NCI-H510A treated with DMSO at 0.1 percent for 48 hours (cell line): ENCODE measurements at regions not wholly inside any gene's neighbourhood (a gene's known extent, or its start where the extent isn't known, plus 50 kb on each side); places are given as distances from the start of the nearest gene placed in this dataset.

Experiments used
- DNase-seq: peaks from one replicate; lab custom pipeline; 2025; lab: John Stamatoyannopoulos, UW

DNA sequence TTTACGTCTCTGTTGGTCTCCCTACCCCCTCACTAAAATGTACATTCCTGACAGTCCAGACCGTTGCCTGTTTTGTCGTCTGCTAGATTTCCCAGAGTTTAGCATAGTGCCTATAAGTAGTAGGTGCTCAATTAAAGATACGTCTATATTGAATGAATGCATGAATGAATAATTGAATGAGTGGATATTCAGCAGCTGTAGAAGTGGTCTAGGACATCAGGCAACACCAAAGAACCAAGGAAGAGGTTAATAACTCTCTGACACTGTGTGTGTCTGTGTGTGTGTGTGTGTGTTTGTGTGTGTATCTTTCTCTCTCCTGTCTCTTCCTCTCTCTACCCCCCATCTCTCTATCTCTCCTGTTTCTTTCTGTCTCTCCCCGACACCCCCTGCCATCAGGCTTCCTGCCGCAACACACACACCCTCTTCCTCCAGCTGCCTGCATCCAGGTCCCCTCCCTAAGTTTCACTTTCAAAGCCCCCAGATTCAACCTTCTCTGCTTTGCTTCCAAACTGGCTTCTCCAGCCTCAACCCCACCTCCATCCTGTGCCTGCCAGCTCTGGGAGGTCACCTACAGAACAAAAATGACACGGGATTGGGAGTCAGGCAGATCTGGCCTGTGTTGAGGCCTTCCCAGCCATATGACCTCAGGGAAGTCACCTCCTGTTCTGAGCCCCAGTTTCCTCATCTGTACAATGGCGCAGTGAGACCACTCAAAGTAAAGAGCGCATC is 119.9 kb upstream of the NCOR2 start:
- no peak for DNase-seq

GRCh38 chr12:124686370-124687173 is 119.2 kb upstream of the NCOR2 start:
- no peak for DNase-seq

- no peak for DNase-seq
These were observed 118.4 kb upstream of the NCOR2 start for GRCh38 chr12:124685689-124686369.

DNA sequence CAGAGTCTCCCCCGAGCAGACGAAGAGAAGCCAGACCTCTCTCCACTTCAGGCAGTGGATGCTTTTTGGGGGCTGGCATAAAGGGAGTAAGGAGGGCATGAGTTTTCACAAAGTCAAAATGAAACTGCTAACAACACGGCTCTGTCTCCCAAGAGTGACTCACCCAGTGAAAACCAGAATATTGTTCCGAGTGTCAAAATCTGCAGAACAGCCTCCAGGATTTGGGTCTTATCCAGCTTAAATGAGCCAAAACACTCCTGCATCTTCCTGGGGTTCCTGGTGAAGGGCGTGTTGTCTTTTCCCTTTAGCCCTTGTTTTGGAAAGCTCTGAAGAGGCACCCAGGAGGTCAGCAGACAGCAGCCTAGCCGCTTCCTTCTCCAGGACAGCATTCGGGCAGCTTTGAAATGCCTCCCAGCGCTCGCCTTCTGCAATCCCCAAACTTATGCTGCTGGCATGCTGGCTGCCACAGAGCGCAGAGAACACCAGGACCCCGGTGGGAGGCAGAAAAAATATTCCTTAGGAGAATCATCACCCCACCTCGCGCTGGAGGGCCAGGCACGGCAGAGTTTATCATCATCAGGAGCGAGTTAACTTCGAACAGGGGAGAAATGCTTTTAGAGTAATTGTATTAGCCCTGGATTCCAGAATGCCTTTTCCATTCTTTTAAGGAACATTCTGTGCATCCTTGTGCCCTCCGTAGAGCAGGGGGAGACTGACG is 117.7 kb upstream of the NCOR2 start:
- DNase-seq = no peak

DNA sequence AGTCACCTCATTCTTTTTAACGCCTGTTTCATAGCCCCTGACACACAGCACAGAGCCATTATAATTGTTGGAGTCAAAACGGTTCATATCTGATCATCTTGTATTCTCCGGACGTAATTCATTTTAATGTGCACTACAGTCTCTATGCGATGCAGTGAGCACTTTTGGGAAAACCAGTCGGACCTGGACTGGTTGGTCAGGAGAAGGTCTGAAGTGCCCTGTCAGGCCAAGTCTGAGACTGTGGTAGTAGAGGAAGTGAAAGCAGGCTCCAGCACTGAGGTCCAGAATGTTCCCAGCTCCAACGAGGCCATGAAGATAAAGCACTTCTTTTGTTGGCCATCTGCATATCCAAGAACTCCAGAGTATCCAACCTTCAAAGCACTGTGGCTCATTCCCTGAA is 117.1 kb upstream of the NCOR2 start:
- no peak for DNase-seq

DNA sequence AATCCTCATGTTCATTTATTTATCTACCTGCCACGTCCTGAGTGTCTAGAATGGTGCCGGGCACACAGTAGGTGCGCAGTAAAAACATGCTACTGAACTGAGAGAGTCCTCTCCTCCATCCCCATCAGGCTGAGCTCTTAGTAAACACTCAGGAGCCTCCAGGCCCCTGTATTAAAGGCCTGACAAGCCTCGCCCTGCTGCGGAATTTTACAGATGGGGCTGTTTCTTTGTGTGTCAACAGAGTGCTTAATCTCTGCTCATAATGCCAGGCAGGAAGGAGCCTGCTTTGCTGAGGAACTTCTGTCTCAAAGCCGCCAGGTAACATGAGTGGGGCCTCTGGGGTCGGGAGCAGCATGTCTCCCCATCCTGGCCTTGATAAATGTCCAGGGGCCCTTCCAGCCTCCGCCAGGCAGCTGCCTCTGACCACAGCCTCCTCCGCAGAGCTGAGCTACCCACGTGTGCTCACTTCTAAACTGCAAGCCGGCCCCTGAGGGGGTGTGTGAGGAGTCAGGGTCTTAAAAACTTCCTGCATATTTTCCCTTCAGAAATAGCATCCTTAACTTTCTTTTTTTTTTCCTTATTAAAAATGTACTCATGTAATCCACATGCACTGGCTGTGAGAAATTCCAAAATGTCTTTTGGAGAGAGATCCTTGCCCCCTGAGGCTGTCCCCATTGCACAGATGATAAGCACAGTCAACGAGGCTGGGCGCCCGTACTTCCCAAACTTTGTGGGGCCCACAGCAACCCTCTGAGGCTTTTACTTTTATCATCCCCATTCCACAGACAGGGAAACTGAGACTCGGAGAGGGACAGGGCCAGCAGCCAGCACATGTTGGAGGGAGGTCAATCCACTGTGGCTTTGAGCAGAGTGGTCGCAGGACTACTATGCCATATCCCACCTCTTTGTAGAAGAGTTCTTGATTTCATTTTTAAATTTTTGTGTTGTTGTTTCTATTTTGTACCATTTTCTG is 116.0 kb upstream of the NCOR2 start:
- DNase-seq = no peak

- DNase-seq = no peak
These were observed 115.2 kb upstream of the NCOR2 start for GRCh38 chr12:124682425-124683151.

DNA sequence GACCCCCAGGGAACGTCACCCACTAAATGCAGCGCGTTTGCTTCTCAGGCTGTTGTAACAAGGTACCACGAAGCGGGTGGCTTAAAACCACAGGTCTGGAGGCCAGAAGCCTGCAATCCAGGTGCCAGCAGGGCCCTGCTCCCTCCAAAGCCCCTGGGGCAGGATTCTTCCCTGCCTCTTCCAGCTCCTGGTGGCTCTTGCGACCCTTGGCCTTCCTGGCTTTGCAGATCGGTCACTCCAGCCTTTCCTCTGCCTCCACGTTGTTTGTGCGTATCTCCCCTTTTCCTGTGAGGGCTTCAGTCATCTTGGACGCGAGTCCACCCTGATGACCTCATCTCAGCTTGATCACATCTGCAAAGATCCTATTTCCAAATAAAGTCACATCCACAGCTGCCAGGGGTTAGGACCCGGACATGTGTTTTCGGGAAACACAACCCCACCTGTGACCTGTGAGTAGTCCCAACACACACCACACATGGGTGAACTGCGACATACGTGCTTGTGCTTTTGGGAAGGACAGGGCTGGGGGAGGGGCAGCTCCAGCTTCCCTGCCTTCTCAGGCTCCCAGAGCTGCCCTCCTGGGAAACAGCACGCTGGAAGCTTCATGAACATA is 114.5 kb upstream of the NCOR2 start:
- DNase-seq = no peak

- no peak for DNase-seq
These were observed 113.7 kb upstream of the NCOR2 start for GRCh38 chr12:124680863-124681778.

DNA sequence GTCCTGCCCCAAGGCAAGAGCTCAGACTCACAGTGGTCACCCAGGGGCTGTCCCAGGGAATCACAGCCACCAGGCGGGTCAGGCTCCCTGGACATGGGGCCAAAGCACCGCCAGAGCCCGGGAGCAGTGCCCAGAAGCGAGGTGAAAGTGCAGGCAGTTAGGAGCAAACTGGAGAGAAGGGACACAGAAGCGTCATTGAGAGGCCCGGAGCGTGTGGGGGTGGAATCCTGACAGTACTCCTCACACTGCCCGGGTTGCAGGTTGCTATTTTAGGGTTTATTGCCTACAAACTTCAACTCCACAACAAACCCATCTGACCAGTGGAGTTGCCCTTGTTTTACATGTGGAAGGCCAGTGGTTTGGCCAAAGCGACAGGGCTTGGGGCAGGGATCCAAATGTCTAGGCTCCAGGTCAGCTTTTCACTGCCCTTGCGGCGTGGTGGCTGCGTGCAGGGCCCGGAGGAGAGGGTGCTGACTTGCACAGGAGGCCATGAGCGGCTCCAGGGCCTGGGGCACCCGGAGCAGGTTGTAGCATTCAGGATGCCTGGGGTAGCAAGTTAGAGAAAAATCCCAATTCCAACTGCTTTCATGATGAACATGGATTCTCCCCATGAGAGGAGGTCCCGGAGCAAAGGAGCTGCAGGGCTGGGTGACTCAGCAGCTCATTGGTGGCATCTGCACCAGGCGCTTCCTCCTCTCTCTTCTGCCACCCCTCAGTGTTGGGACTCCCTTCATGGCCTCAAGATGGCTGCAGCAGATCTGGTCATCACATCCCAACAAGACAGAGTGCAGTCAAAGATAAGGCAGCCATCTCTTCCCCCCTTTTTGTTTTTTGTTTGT is 112.3 kb upstream of the NCOR2 start:
- DNase-seq = no peak

GRCh38 chr12:124679047-124679446 is 111.6 kb upstream of the NCOR2 start:
- no peak for DNase-seq

- DNase-seq = no peak
These were observed 111.0 kb upstream of the NCOR2 start for GRCh38 chr12:124678421-124678893.

DNA sequence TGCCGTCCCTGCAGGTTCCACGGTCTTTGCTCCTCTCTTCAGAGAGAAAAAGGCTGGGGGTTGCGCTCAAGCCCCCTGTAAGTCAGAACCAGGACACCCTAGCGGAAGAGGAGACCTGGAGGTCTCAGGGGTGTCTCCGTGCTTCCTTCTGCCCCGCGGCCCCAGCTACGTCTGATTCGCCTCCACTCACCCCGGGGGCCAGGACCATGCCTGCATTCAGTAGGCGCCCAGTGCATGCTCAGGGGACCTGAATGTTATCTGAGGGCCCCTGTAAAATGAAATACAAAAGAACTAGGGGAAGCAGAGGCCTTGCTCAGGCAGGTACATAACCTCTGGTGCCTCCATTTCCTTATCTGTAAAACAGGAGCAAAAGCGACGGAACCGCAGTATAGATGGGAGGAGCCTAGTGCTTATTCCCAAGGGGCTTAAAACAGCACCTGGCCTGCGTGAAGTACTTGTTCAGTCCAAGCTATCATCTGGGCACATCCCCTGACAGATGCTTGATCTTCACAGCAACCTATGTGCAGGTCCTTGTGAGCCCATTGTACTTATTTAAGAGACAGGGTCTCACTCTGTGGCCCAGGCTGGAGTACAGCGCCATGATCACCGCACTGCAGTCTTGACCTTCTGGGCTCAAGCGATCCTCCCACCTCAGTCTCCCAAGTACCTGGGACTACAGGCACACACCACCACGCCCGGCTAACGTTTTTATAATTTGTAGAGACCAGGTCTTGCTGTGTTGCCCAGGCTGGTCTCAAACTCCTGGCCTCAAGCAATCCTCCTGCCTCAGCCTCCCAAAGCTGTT is 110.3 kb upstream of the NCOR2 start:
- DNase-seq = no peak

- DNase-seq = no peak
These were observed 109.5 kb upstream of the NCOR2 start for GRCh38 chr12:124676714-124677462.

DNA sequence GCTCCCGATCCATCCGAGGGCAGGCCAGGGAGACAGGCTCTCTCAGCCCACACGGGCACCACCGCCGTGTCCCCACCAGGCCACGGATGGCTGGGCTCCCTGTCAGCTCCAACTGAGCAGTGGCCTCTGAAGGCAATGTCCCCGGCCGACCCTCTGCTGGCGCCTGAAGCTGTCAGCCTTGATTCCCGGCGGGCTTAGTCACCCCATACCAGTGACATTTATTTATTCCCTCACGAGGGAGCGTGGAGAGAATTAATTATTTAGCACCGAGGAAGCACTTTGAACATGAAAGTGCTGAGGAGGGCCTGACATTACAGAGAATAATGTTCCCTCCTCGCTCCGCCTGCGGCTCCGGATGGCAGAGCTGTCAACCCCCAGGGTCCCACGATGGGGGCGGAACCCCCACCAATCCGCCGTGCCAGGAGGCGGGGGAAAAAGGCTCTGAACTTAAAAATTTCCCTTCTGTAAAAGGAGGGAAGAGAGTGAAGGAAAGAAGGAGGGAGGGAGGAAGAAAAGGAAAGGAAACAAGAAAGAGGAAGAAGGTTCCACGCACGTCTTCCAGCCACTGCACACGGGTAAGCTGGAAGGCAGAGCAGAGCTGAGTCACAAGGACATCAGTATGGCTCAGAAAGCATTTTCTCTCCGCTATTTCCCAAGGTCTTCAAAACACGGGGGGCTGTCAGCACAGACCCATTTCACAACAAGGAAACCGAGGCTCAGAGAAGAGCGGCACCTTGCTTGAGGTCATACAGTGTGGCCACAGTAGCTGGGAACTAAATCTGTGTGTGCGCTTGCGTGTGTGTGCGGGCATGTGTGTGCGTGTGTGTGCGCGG is 108.7 kb upstream of the NCOR2 start:
- no peak for DNase-seq
